ENCODE measurements at regions not wholly inside any gene's neighbourhood (a gene's known extent, or its start where the extent isn't known, plus 50 kb on each side); places are given as distances from the start of the nearest gene placed in this dataset.

- no peak for DNase-seq (ENCODE audit: low spot score)
Measured at GRCh38 chr3:104956620-104957345, 409.9 kb upstream of the ALCAM start.

GRCh38 chr3:104960579-104960978 is 406.1 kb upstream of the ALCAM start:
- DNase-seq (ENCODE audit: low spot score), result no peak
- intact Hi-C loops (cut with DNase I), result no loop called here

More at GRCh38 chr3:104956620-104957345, 409.9 kb upstream of the ALCAM start:
- intact Hi-C loops (cut with DNase I), result no loop called here

- intact Hi-C loops (cut with DNase I), result no loop called here
Measured at GRCh38 chr3:104961851-104962250, 404.9 kb upstream of the ALCAM start.

GRCh38 chr3:104974316-104974715 is 392.4 kb upstream of the ALCAM start:
- DNase-seq (ENCODE audit: low spot score), result no peak
- intact Hi-C loops (cut with DNase I), result no loop called here

More at GRCh38 chr3:104961851-104962250, 404.9 kb upstream of the ALCAM start:
- no peak for DNase-seq (ENCODE audit: low spot score)

GRCh38 chr3:104977719-104978118 is 389.0 kb upstream of the ALCAM start:
- intact Hi-C loops (cut with DNase I), result no loop called here
- DNase-seq (ENCODE audit: low spot score), result no peak

DNA sequence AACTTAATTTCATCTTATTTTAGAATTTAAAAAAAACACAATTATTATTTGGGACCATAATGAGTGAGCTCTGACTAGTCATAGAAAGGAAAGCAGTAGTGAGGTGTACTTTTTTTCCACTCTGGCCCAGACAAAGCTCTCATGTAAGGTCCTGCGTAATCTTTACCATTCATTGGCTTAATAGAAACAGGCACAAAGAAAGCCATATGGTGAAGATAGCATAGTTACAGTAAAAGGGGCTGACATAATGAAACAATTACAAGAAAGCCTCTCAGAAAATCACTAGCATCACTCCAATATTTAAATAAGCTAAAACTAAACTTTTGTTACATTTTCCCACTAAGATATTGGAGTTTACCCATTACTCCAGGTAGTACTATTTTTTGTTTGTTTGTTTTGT is 384.6 kb upstream of the ALCAM start:
- intact Hi-C loops (cut with DNase I), result no loop called here
- DNase-seq (ENCODE audit: low spot score), result no peak

GRCh38 chr3:104987859-104988258 is 378.9 kb upstream of the ALCAM start:
- DNase-seq (ENCODE audit: low spot score), result no peak
- intact Hi-C loops (cut with DNase I), result no loop called here

GRCh38 chr3:104988496-104988895 is 378.2 kb upstream of the ALCAM start:
- intact Hi-C loops (cut with DNase I), result no loop called here
- DNase-seq (ENCODE audit: low spot score), result no peak

GRCh38 chr3:104989878-104990277 is 376.8 kb upstream of the ALCAM start:
- intact Hi-C loops (cut with DNase I), result no loop called here
- DNase-seq (ENCODE audit: low spot score), result no peak

DNA sequence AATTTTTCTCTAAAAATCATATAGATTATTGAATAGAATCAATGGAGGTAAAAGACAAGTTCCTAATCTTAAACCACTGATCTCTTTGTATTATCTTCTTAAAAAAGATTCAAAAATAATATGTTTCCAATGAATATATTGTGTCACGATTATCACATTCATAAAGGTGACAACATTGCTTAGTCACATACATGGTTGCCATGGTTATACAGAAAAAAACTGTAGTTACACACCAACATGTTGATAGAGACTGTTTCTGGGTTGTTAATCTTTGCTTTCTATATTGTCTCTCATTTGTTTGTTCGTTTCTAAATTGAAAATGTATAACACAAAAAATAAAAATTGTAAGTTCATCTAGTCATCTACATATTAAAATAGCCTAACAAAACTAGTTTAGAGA is 376.0 kb upstream of the ALCAM start:
- intact Hi-C loops (cut with DNase I), result no loop called here
- no peak for DNase-seq (ENCODE audit: low spot score)

- no peak for DNase-seq (ENCODE audit: low spot score)
- intact Hi-C loops (cut with DNase I), result no loop called here
Measured at GRCh38 chr3:104992676-104993075, 374.0 kb upstream of the ALCAM start.

GRCh38 chr3:105006164-105006563 is 360.5 kb upstream of the ALCAM start:
- intact Hi-C loops (cut with DNase I), result no loop called here
- DNase-seq (ENCODE audit: low spot score), result no peak

- no peak for DNase-seq (ENCODE audit: low spot score)
- intact Hi-C loops (cut with DNase I), result no loop called here
Measured at GRCh38 chr3:105013657-105014056, 353.1 kb upstream of the ALCAM start.

GRCh38 chr3:105014631-105015030 is 352.1 kb upstream of the ALCAM start:
- intact Hi-C loops (cut with DNase I), result no loop called here
- no peak for DNase-seq (ENCODE audit: low spot score)

- intact Hi-C loops (cut with DNase I), result no loop called here
- DNase-seq (ENCODE audit: low spot score), result no peak
Measured at GRCh38 chr3:105022813-105023212, 343.9 kb upstream of the ALCAM start.

DNA sequence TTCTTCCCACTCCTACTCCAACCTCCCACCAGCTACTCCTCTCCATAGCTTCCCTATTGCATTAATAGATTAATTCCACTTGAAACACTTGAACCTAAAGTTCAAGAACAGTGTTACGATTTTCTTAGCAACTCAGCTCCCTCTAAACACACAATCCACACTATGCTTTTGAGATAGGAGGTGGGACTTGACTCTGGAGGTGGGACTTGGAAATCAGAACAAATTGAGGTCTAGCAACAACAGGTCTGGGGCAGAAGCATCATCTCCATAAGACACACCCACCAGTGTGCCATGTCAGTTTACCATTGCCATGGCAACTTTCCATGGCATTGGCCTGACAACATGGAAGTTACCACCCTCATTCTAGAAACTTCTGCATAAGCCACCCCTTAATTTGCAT is 336.5 kb upstream of the ALCAM start:
- intact Hi-C loops (cut with DNase I), result no loop called here
- no peak for DNase-seq (ENCODE audit: low spot score)

DNA sequence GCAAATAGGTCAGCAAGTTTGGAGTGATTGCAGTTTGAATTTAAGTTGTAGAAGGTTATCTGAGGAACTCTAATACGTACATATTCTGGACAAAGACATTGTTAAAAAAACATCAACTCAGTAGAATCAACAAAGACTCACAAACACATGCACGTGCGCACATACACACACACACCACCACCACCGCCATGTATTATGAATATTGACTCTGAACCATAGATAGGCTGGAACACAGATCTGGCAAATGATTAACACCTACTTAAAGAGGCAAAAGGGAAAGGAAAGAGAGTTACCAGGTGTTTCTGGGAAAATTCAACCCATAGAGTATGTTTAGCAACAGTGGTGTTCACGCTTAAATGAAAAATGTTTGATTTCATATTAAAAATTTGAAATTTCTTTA is 334.2 kb upstream of the ALCAM start:
- DNase-seq (ENCODE audit: low spot score), result no peak
- intact Hi-C loops (cut with DNase I), result no loop called here

GRCh38 chr3:105033081-105033480 is 333.6 kb upstream of the ALCAM start:
- intact Hi-C loops (cut with DNase I), result no loop called here
- no peak for DNase-seq (ENCODE audit: low spot score)

GRCh38 chr3:105039004-105039403 is 327.7 kb upstream of the ALCAM start:
- DNase-seq (ENCODE audit: low spot score), result no peak
- intact Hi-C loops (cut with DNase I), result no loop called here

DNA sequence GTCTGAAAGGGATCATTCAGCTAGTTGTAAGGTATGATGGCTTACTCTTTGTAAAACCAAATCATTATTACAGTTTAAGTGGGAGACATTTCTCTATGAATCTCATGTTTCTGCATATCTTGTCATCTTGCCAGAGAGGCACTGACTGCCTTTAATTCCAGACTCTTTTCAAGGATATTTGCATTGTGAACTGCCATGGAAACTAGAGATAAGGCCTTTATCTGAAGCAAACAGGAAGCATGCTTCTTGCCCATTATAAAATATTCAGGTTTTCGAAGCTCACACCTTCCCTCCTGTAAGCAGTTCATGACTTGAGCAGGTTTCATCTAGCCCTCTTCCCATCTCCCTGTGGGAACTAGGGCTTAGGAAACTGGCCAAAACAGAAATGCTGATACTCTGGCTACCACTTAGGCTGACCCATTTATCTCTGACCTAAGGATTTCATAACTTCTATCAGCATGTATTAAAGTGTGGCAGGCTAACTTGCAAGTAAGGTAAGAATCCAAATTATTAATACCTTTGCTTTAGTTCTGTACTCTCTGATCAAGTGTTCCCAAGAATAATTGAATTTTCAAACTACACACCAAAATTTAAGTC is 326.6 kb upstream of the ALCAM start:
- no peak for DNase-seq (ENCODE audit: low spot score)
- intact Hi-C loops (cut with DNase I), result no loop called here

GRCh38 chr3:105042586-105042985 is 324.1 kb upstream of the ALCAM start:
- intact Hi-C loops (cut with DNase I), result no loop called here
- no peak for DNase-seq (ENCODE audit: low spot score)
